Brain microvascular endothelial cell (primary cell): ENCODE measurements at regions not wholly inside any gene's neighbourhood (a gene's known extent, or its start where the extent isn't known, plus 50 kb on each side); places are given as distances from the start of the nearest gene placed in this dataset.

Source experiments
- DNase-seq: peaks from one replicate; pipeline ENCODE4 v3.0.0-alpha.2; 2020
- H3K27ac ChIP-seq: fragments of 250-450 bp; sonication (Bioruptor Pico); 2 replicates; pipeline ENCODE4 v1.5.1; 2020; ENCODE audit warnings: mild to moderate bottlenecking, moderate library complexity
- H3K27me3 ChIP-seq: fragments of 250-450 bp; sonication (Bioruptor Pico); replicated peaks from 2 replicates; pipeline ENCODE4 v1.5.1; 2020; ENCODE audit warnings: mild to moderate bottlenecking
- H3K36me3 ChIP-seq: fragments of 250-450 bp; sonication (Bioruptor Pico); replicated peaks from 2 replicates; pipeline ENCODE4 v1.5.1; 2020; ENCODE audit warnings: mild to moderate bottlenecking
- H3K4me3 ChIP-seq: 2 replicates; pipeline ENCODE4 v1.5.1; 2011; ENCODE audit warnings: low read depth, mild to moderate bottlenecking, control low read depth, low read length, moderate library complexity
- in situ Hi-C: cut with HindIII; loops from 2 replicates; pipeline ENCODE4 v1.10.0; 2017; ENCODE audit warnings: low sequenced_read_pairs, low pct_ligation_motif_present
- TF ChIP-seq, protein P1 (sequence below): IDR thresholded peaks from 2 replicates; pipeline ENCODE4 v1.5.1; 2011; ENCODE audit warnings: low read depth, mild to moderate bottlenecking, moderate library complexity, low read length, control low read depth, inconsistent platforms; ENCODE audit errors: missing control alignments

DNA sequence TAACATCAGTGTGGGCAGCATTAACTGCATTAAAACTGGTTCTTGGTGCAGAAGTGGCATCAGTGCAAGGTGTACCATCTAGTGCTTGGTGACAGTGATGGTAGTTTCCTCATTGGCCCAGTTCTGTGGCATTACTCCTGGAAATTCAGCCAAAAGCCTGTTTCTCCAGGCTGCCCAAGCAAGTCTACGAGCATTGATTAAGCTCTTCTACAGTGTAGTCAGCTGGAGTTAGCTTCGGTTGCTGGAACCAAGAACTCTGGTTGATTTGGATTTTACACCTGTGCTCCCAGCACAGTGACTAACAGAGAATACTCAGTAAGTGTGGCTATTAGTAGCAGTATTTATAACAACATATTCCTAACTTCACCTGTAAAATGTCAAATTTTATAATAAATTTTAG, 84.9 kb upstream of the ZDHHC17 start:
- Histone ChIP-seq H3K4me3 (no peak overlapping the region), H3K36me3 (no peaks in the 10 kb centered on the region), H3K27ac (no peak overlapping the region), H3K27me3 (no peaks in the 10 kb centered on the region)
- DNase-seq: no peak
- in situ Hi-C loops: no loop called here
- TF ChIP-seq, protein P1, sequence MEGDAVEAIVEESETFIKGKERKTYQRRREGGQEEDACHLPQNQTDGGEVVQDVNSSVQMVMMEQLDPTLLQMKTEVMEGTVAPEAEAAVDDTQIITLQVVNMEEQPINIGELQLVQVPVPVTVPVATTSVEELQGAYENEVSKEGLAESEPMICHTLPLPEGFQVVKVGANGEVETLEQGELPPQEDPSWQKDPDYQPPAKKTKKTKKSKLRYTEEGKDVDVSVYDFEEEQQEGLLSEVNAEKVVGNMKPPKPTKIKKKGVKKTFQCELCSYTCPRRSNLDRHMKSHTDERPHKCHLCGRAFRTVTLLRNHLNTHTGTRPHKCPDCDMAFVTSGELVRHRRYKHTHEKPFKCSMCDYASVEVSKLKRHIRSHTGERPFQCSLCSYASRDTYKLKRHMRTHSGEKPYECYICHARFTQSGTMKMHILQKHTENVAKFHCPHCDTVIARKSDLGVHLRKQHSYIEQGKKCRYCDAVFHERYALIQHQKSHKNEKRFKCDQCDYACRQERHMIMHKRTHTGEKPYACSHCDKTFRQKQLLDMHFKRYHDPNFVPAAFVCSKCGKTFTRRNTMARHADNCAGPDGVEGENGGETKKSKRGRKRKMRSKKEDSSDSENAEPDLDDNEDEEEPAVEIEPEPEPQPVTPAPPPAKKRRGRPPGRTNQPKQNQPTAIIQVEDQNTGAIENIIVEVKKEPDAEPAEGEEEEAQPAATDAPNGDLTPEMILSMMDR: no peak

GRCh38 chr12:76679778-76680177, 84.1 kb upstream of the ZDHHC17 start:
- in situ Hi-C loops: no loop called here
- DNase-seq: peak; percentile 45
- Histone ChIP-seq H3K27ac (peak overlapping the region; percentile 83), H3K4me3 (no peak overlapping the region), H3K27me3 (no peaks in the 10 kb centered on the region), H3K36me3 (no peaks in the 10 kb centered on the region)
- TF ChIP-seq, protein P1: no peak

- in situ Hi-C loops: no loop called here
- Histone ChIP-seq H3K27ac (peak overlapping the region; percentile 83), H3K4me3 (no peak overlapping the region), H3K27me3 (no peaks in the 10 kb centered on the region), H3K36me3 (no peaks in the 10 kb centered on the region)
- peak; percentile 83 for DNase-seq
- TF ChIP-seq, protein P1: no peak
Measured at GRCh38 chr12:76680940-76681339, 83.0 kb upstream of the ZDHHC17 start.

DNA sequence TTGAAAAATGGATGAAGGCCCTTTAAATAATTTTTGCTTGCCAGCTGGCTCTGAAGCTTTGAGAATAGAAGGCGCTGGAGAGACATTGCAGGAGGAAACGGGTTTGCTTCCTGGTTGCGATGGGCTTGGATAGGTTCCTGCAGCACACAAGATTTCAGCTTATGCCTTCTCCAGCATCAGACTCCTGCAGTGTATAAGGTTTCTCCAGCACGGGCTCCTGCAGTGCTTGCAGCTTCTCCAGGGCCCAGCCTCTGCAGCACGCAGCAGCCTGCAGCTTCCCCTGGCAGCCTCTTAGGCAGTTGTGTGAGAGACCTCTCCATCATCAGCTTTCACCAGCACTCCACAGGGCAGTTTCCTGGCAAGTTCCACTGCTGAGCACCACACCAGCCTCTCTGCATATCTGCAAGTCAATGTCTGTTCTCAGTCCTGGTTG, 78.7 kb upstream of the ZDHHC17 start:
- TF ChIP-seq, protein P1: no peak
- H3K27ac ChIP-seq: no peak overlapping the region
- no peaks in the 10 kb centered on the region for H3K36me3 ChIP-seq
- no peaks in the 10 kb centered on the region for H3K27me3 ChIP-seq
- DNase-seq: peak; percentile 28
- H3K4me3 ChIP-seq: no peak overlapping the region
- in situ Hi-C loops: no loop called here

- Histone ChIP-seq H3K27ac (peak overlapping the region; percentile 1), H3K36me3 (no peaks in the 10 kb centered on the region), H3K27me3 (no peaks in the 10 kb centered on the region), H3K4me3 (no peak overlapping the region)
- TF ChIP-seq, protein P1: no peak
- no peak for DNase-seq
- in situ Hi-C loops: no loop called here
Measured at GRCh38 chr12:76687981-76688380, 75.9 kb upstream of the ZDHHC17 start.

GRCh38 chr12:76688631-76689030, 75.3 kb upstream of the ZDHHC17 start:
- DNase-seq: no peak
- TF ChIP-seq, protein P1: peak; percentile 53
- Histone ChIP-seq H3K4me3 (no peak overlapping the region), H3K36me3 (no peaks in the 10 kb centered on the region), H3K27me3 (no peaks in the 10 kb centered on the region), H3K27ac (no peak overlapping the region)
- in situ Hi-C loops: no loop called here
